Left renal pelvis (tissue), 4 donors: ENCODE measurements at regions not wholly inside any gene's neighbourhood (a gene's known extent, or its start where the extent isn't known, plus 50 kb on each side); places are given as distances from the start of the nearest gene placed in this dataset.

Experiments used
- DNase-seq, 4 donors: peaks; one replicate each; pipeline ENCODE4 v3.0.0-alpha.2; 2013; ENCODE audit warnings: low read depth in 4 of 4, low spot score in 3 of 4

DNA sequence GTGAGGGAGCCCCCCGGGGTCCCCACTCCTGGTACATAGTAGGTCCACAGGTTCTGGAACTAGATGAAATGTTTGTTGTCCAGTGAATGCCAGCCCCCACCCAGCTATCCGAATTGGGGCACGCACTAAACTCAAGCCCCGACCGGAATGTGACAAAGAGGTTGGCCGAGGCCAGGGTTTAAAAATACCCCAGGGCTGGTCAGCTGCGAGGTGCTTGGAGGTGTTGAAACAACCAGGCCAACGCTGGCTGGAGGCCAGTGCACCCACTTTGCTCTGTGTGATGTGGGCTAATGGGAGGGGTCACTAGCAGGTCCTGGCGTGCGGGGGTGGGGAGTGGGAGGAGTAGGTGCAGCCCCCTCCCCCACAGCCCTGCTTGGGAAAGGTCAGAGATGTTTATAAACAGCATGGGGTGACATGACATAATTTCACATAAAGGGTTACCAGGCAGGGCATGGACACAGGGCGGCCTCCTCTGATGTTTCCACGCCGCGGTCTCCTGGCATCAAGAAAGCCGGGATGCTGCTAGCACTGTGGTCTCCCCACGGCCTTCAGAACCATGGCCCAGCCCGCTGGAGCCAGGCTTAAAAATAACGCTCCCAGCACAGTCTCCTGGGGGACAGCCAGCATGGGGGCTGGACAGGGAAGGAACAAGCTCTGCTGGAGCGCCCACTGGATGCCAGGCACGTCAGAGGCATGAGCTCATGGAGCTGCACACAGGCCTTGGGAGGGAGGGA lies 111.2 kb upstream of the PTPN1 start:
- no peak for DNase-seq

DNA sequence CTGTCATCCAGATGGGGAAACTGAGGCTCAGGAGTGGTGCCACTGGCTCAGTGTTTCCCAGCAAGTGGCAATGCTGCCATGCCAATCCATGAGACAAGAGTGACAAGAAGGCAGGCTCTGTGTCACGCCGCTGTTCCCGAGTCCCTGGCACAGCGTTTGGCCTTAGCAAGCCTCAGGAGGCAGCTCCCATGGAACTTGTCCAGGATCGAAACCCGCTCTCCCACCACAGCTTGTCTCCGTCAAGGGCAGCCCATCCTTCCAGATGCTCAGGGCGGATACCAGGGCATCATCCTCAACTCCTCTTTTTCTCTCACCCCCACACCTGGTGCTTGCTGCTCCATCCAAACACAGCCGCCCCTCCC lies 110.6 kb upstream of the PTPN1 start:
- no peak for DNase-seq

DNA sequence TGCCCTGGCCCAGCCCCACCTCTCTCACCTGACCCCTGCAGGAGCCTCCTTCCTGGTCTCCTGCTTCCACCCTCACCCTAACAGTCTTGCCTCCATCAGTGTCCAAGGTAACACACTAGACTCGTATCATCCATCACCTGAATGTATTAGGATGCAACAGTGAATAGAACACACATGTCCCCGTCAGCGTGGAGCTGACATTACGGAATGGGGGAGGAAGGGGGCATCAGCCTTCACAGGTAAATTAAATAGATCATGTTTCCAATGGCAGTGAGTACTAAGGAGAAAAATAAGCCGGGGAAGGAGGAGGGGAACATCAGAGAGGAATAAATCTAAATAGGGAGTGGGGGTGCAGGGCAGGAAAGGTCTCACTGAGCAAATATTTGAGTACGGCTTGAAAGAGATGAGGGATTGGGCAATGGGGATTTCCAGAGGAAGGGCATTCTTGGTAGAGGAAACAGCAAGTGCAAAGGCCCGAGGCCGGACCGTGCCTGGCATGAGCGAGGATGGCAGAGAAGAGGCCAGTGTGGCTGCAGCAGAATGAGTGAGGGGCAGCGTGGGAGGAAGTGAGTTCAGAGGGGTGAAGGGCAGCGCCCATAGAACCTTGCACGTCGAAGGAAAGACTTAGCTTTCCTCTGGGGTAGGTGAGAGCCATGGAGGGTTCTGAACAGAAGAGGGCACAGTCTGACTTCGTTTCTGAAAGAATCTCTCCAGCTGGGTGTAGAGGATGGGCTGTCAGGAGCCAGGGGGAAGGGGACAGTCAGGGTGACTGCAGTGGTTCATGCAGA lies 110.1 kb upstream of the PTPN1 start:
- DNase-seq: no peak

DNA sequence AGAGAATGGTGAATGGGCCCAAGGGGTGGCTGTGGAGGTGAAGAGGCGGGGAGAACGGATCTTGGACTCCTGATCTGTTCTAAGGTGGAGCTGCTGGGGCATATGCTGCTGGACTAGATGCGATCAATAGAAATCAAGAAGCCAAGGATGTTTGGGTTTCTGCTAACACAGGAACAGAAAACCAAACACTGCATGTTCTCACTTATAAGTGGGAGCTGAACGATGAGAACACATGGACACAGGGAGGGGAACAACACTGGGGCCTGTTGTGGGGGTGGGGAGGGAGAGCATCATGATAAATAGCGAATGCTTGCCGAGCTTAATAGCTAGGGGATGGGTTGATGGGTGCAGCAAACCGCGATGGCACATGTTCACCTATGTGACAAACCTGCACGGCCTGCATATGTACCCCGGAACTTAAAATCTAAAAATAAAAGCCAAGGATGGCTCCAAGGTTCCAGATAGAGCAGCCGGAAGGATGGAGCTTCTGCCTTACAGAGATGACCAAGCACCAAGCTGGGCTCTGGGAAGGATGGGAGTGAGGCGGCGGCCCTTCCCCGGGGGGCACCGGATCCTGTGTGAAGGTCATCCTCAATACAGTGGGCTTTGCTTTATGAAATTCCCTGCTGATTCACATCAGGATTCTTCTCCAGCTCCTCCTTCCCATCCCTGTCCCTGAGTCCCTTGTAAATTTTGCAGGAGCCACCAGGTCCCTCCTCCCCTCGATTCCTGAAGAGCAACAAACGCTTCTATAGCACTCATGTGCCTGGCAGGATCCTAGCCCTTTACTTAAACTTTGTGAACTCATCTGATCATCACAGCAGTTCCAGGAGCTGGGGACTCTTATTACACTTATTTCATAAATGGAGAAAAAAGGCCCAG lies 109.2 kb upstream of the PTPN1 start:
- no peak for DNase-seq

DNA sequence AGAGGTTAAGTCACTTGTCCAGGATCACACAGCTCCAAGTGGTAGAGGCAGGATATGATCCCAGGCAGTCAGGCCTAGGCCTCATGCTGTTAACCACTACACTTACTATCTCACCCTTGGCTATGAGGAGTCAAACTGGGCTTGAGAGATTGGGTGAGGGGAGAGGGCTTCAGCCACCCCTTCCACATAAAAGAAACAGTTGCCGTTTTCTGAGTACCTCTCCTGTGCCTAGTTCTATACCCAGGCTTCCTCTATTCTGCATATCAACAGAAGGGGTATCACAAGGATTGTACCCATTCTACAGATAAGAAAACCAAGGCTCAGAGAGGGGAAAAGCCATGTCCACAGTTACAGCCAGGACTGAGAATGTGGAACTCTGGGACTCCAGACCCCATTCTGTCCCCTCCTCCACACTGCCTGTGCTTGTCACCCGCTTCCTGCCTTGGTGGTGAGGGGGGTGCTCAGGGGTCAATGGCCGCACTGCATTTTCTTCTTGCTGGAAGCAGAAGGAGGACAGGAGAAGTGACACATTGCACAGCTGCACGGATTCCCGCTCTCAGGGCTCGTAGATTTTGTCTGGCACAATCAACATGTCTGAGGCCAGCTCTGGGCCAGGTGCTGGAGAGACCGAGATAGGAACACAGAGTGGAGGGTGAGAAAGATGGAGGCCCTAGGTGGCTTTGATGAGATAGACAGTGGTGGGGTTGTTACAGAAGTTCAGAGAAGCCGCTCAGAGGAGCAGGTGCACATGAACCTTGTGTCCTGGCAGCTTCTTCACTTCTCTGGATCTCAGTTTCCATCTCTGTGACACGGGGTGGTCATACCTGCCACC lies 108.4 kb upstream of the PTPN1 start:
- DNase-seq: no peak

DNA sequence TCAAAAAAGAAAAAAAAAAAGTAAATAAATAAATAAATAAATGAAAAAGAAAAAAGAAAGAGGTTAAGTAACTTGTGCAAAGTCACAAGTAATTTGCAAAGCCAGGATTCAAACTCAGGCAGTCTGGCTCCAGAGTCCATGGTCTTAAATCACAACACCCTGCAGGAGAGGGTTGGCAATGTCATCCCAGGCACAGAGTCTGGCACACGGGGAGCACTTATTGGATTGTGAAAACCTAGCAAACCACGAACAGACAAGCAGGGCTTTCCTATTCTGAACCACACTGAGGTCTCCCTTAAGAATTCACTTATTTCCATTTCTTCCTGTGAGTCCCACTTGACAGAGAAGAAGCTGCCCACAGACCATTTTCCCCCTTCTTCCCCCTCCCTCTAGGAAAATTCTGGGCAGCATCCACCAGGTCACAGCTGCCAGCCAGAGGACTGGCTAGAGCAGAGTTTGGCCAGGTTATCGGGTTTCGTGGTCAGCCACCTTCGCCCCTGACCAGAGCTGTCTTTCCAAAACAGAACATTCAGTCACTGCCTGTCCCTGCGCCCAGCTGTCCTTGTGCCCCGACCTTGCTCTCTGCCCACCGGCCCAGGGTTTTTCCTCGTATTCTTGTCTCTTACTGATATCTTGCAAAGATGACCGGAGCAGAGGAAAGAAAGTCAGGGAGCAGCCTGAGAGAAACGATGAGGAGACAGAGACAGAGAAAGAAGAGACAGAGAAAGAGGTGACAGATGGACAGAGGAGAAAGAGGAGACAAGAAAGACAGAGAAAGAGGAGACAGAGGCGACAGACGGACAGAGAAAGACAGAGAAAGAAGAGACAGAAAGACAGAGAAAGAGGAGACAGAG lies 106.4 kb upstream of the PTPN1 start:
- no peak for DNase-seq

DNA sequence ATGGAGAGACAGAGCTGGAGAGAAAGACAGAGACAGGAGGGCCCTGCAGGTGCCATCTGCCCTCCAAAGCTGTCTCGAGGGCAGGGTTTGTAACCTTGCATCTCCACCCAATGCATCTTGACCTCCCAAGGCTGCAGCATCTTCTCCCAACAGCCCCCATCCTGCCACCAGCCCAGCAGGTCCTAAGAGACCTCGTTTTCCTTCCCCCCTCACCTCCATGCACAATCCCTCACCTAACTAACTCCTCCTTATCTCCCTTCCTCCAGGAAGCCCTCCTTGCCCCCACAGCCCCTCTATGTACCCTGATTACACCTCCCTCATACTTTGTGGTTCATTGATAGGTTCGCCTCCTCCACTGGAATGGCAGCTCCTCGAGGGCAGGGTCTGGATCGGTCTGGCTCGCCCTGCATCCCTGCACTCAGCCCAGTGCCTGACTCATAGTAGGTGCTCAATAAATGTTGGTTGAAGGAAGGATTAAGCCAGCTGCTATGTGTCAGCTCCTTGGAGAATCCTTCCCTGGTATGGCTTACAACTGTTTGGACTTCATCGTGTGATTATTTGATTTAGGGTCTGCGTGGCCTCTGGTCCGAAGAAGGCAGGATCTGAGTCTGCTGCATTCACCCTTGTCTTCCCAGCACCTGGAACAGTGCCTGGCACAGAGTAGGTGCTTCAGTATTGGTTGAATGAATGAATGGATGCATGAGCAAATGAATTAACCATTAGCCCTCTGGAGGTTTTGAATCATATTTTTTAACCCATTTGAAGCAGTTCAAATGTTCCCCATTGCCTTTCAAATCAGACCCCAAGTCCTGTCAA lies 105.6 kb upstream of the PTPN1 start:
- no peak for DNase-seq

DNA sequence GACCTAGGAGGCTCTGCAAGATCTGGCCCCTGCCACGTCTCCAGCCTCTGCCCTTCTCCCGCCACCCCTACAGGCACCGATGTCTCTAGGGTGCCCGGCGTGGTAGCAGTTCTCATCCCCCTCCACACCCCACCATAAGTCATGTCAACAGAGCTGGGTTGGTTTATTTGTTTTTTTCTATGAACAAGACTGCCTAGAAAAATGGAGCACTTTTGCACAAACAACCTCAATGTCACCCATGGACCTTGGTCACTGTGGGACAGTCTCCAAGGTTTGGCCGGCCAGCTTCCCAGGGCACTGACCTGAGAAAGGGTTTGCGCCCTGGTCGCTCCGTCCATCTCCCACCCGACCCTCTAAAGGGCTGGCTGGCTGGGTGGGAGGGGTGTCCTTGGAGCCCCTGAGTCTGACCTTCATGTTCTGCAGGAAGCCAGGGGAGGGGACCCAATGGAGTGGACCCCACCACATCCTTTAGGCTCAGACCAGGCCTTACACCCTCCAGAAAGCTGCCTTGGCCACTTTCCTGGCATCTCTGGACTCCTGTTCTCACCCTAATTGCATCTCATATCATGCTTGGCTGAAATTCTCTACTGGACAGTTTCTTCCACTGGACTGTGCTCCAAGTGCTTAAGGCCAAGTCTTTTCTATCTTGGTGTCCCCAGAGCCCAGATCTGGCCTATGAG lies 104.8 kb upstream of the PTPN1 start:
- no peak for DNase-seq

DNA sequence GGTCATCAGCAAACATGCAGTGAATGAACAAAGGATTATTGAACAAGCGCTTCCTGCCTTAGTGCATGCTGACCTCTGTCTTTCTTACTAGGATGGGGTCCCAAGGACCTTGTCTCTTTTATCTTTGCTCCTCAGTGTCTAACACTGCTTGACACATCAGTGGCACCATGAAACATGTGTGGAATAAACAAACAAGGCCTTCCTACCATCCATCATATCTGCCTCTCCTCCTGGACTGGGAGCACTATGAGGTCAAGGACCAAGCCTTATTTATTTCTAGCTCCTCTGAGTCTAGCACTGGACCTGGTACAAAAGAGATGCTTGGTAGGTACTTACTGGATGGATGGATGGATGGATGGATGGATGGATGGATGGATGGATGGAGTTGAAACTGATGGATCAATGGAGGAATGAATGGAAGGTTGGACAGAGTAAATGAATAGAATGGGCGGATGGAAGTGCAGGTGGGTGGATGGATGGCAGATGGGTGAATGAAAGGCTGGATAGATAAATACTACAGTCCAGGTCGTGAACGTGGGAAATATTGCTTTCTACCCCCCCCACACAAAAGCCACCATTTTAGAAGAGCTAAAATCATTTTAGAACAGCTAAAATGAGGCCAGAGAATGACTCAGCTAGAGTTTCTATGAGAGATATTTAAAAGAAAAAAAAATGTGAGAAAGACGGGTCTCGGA lies 104.1 kb upstream of the PTPN1 start:
- DNase-seq: no peak

DNA sequence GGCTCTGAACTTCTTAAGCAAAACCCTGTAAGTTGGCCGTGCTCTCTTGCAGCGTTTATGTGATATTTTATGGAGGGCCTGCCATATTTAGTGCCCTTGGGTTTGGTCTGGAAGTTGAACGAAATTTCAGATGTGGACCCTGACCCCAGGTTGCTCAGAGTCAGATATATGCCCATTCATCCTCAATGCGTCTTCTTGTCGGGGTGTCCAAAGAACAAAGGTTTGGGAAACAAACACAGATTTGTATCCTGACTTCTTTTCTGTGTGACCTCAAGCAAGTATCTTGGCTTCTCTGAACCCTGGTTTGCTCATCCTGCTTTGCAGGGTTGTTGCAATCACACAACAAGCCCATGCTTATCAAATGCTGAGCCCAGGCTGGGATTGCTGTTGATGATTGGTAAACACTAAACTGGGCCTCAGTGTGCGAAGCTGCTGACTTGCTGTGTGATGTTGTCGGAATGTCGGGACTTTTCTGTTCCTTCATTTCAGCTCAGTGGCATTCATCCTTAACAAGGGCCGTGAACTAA lies 103.5 kb upstream of the PTPN1 start:
- DNase-seq: no peak

DNA sequence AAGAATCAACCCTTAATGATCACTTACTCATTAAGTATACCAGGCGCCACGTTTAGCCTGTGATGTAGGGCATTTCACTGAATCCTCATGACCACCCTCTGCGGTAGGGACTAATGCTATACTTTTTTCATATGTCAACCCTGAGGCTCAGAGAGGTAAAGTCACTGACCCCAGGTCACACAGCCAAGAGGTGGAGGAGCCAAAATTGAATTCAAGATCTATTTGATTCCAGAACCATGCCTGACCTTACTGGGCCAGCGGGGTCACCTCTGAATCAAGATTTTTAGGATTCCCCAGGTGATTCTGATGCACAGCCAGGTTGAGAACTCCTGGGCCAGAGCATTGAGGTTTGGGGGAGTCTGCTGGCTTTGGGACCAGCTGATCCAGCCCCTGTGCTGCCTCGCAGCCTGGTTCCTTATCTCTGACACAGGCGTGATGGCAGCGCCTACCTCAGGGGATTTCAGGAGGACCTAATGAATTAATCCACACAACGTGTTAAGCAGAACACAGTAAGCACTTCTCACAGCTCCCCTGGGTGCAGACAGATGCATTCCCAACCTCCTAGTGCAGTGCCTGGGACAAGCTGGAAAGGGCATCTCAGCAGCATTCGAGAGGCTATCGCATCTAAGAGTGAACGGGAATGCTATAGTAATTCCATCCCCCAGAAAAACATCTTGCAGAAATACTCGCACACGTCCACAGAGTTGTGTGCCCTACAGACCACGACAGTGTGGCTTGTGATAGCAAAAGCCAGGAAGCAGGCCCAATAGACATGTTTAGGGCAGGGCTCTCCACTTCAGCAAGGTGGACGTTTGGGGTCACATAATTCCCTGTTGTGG lies 101.4 kb upstream of the PTPN1 start:
- DNase-seq: no peak

DNA sequence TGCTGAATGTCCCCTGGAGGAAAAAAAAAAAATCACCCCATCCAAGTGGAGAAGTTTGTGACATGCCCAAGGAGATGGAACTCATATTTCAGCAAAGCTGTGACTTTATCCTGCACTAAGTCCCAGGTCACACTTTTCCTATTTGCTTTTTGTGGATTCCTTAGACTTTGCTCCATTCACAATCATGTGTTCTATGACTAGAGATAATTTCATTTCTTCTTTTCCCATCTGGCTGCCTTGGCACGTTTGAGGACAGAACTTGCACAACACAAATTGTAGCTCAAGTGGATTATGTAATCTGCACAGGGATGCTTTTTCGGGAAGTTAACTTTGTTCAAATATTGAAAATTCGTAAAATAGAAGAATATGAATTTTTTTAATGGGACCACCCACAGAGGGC lies 100.7 kb upstream of the PTPN1 start:
- no peak for DNase-seq

DNA sequence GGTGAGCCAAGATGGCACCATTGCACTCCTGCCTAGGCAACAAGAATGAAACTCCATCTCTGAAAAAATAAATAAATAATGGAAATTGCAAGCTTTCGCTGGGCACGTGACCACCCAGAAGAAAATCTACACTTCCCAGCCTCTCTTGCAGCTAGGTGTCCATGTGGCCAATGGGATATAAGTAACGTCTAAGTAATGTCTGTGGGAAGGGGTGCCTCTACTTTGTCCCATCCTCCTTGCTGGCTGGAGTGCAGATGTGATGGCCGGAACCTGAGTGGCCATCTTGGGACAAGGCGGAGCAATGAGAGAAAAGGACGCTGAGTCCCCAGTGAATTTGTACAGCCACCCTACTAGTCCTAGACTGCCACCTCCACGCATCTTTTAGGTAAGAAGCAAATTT lies 99.8 kb upstream of the PTPN1 start:
- DNase-seq: no peak

DNA sequence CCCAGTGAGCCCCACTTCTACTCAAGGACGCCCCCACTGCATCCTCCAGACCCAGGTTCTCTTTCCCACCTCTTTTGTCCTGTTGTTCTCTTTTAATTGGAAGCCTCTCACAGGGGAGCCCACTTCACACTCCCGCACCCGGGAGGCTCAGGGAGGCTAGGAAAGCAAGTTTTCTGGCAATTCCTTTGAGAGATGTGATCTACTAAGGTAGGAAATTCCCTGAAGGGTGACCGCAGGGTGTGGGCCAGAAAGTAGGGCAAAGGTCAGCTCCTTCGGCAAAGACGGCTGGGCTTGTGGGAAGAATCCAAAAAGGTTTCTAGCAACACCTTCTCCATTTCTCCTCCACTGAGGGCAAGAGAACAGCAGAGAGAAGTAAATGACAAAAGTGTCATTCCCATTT lies 98.1 kb upstream of the PTPN1 start:
- DNase-seq: no peak

DNA sequence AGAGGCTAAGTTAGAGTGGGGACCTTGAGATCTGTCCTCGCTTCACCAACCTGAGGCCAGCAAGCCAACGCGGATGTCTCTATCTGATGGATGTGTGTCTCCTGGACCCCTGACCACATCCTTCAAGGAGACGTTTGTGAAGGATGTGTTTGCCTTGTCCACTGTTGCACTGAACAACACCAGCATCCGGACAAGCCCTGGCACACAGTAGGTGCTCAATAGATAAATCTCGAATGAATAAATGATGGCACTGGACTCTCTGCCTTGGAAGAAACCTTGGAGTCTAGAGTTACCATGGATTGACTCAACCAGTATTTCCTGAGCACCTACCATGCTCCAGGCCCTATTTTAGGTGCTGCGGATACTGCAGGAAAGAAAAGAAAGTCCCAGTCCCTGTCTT lies 97.7 kb upstream of the PTPN1 start:
- no peak for DNase-seq

DNA sequence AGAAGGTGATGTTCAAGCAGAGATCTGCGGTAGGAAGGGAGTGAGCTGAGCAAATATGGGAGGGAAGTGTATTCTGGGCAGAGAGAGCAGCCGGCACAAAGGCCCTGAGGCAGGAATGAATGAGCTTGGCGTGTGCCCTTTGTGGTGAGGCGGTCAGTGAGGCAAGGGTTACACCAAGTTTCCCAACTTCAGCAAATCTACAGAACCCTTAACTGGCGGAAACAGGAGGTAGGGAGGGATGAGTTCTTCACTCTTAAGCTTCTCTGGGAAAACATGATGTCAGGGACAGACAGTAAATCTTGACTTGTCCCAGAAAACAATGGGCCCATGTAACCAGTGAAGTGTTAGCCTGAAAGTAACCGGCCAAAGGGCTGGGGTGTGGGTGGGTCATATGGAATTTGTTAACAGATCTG lies 97.1 kb upstream of the PTPN1 start:
- no peak for DNase-seq
